Fibroblast of lung (primary cell): ENCODE measurements at regions not wholly inside any gene's neighbourhood (a gene's known extent, or its start where the extent isn't known, plus 50 kb on each side); places are given as distances from the start of the nearest gene placed in this dataset.

Experiments
- EZH2 ChIP-seq: IDR thresholded peaks from 2 replicates; pipeline ENCODE4 v1.5.1; 2012; ENCODE audit warnings: low read length, control low read depth, mild to moderate bottlenecking; ENCODE audit errors: missing control alignments
- TF ChIP-seq, protein P1 (sequence below), 2 donors: IDR thresholded peaks in 1 of 2; conservative IDR thresholded peaks in 1 of 2; 1 replicate in 1 of 2; 2 replicates in 1 of 2; pipeline ENCODE4 v1.5.1; 2011 to 2012; ENCODE audit warnings: low read length in 2 of 2, control low read depth in 1 of 2, inconsistent platforms in 1 of 2, low read depth in 1 of 2, mild to moderate bottlenecking in 1 of 2

- TF ChIP-seq, protein P1, sequence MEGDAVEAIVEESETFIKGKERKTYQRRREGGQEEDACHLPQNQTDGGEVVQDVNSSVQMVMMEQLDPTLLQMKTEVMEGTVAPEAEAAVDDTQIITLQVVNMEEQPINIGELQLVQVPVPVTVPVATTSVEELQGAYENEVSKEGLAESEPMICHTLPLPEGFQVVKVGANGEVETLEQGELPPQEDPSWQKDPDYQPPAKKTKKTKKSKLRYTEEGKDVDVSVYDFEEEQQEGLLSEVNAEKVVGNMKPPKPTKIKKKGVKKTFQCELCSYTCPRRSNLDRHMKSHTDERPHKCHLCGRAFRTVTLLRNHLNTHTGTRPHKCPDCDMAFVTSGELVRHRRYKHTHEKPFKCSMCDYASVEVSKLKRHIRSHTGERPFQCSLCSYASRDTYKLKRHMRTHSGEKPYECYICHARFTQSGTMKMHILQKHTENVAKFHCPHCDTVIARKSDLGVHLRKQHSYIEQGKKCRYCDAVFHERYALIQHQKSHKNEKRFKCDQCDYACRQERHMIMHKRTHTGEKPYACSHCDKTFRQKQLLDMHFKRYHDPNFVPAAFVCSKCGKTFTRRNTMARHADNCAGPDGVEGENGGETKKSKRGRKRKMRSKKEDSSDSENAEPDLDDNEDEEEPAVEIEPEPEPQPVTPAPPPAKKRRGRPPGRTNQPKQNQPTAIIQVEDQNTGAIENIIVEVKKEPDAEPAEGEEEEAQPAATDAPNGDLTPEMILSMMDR (conservative IDR thresholded peaks at IDR 0.05 in 1 of 2, IDR thresholded peaks at IDR 0.05 in 1 of 2; ENCODE audit: low read depth in 1 of 2, low read length in 2 of 2), result no peak
- no peak for TF ChIP-seq EZH2
Measured at GRCh38 chr5:67366276-67366675, 169.7 kb upstream of the CD180 start.
